COR-L47 (cell line): ENCODE measurements at regions not wholly inside any gene's neighbourhood (a gene's known extent, or its start where the extent isn't known, plus 50 kb on each side); places are given as distances from the start of the nearest gene placed in this dataset.
A peak's percentile ranks its signal among the peaks of the same experiment; 100 is the strongest.
"Not testable (repeated sequence)": the region's sequence is repeated elsewhere in the genome, so short reads cannot be mapped to it uniquely, and the experiment has no call there.

ENCODE experiments used
- DNase-seq: peaks from one replicate; lab custom pipeline; 2025; lab: John Stamatoyannopoulos, UW

- no peak for DNase-seq
These were observed 81.1 kb downstream of the STMND1 start for GRCh38 chr6:17182961-17183360.

DNA sequence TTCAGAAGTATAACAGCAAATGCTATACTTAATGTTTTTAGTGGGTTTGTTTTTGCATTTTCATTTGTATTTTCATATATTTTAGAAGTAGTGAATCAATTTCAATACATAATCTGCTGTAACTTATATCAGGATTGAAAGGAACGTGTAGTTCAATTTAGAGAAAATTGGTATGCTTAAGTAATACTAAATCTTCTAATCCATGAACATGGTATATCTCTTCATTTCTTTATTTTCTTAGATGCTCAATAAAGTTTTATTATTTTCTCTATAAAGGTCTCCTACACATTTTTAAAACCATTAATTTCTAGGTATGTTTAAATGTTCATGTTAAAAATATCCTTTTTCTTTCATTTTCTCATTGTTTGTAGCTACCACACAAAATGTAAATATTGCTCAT lies 85.1 kb downstream of the STMND1 start:
- no peak for DNase-seq

DNA sequence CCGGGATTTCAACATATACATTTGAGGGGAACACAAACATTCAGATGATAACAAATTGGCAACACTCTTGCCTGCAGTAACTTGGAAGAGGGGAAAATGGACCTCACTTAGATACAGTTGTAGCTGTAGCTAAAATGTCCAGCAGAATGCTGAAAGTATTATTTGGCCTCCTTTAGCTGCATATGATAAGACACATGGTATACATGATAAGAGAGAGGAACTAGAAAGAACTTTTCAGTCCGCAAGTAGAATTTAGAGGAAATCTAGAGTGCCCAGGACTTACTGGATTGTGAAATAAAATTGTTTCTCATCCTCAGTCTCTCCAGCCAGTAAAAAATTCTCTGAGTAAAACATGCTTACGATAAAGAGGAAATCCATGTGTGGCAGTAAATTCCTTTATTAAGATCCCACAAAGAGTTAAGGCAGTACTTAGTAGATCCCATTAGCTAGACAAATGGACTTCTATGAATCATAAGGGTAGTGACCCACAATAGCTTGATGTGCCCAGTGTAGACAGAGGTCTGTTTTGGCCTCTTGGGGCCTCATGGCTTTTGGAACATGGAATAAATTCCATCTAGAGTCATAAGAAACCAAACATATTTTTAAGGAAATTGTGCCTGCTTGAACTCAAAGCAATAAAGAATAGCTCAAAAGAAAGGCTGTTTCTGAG lies 87.9 kb upstream of the RBM24 start:
- DNase-seq = no peak

DNA sequence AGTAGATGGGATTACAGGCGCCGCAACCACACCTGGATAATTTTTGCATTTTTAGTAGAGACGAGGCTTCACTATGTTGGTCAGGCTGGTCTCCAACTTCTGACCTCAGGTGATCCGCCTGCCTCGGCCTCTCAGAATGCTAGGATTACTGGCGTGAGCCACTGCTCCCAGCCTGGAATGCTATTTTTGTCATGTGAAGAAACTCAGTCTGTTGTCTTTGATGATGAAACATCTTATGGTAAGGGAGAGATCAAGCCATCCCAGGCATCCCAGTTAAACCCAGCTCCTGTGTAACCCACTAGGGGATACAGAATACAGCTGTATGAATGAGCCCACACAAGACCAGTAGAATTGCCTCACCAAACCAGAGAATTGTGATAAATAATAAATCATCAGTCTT lies 83.6 kb upstream of the RBM24 start:
- DNase-seq = no peak

GRCh38 chr6:17200395-17200794 lies 80.8 kb upstream of the RBM24 start:
- DNase-seq = no peak

GRCh38 chr6:17202526-17202925 lies 78.6 kb upstream of the RBM24 start:
- DNase-seq = no peak

DNA sequence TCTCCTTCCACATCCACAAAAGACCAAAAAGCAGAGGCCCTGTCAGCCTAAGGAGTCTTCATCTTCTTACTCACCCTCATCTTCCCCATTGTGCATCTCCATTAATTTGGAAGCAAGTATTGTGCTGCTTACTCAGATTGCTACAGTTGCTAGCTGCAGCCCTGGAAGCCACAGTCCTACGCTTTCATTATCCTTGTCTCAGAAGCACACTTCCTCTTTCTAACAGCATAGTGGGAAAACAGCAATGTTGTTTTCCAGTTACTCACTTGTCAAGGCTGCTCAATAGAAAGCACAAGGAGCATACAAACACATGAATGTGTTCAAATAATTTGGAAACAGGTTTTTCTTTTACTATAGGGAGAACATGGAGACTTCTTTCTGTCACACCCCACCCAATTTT lies 76.6 kb upstream of the RBM24 start:
- no peak for DNase-seq

DNA sequence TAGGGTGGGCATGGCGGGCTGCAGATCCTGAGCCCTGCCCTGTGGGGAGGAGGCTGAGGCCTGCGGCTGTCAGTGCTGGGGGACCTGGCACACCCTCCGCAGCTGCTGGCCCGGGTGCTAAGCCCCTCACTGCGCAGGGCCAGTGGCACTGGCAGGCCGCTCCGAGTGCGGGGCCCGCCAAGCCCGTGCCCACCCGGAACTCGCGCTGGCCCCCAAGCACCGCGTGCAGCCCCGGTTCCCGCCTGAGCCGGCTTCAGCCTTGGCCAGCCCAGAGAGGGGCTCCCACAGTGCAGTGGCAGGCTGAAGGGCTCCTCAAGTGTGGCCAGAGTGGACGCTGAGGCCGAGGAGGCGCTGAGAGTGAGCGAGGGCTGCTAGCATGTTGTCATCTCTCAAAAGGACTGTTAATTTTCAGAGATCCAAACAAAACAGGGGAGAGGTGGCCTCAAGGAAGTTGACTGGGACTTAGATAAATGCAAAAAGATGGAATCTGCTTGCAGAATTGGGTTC lies 74.5 kb upstream of the RBM24 start:
- DNase-seq = no peak

DNA sequence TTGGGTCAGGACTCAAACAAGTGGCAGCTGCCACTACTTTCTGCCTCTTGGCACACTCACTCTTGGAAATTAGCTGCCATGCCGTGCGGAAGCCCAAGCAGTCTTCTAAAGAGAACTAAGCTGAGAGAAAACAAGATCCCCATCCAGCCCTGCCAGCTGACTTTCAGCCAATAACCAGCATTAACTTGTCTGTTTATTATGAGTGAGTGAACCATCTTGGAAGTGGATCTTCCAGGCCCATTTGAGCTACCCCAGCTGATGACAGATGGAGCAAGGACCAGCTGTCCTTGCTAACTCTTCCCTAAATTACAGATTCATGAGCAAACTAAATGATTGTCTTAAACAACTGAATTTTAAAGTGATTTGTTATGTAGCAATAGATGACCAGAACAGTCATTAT lies 73.9 kb upstream of the RBM24 start:
- DNase-seq = no peak

- no peak for DNase-seq
These were observed 70.5 kb upstream of the RBM24 start for GRCh38 chr6:17210683-17211082.

DNA sequence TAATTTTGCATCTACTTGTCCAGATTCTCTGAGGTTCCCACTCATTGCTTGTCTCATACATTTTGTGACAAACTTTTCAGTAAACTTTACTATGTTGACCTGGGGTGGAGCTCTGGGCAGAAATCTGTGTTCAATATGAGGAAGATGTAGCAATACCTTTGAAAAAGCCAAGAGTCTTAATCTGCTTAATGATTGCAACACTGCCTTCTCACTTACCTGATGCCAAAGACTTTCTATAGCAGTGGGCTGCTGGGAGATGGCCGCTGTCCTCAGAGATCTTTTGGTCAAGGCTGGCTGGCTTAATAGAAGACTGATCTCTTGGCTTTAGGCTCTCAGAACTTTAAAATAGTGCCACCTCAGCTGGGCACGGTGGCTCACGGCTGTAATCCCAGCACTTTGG lies 70.1 kb upstream of the RBM24 start:
- DNase-seq = no peak

DNA sequence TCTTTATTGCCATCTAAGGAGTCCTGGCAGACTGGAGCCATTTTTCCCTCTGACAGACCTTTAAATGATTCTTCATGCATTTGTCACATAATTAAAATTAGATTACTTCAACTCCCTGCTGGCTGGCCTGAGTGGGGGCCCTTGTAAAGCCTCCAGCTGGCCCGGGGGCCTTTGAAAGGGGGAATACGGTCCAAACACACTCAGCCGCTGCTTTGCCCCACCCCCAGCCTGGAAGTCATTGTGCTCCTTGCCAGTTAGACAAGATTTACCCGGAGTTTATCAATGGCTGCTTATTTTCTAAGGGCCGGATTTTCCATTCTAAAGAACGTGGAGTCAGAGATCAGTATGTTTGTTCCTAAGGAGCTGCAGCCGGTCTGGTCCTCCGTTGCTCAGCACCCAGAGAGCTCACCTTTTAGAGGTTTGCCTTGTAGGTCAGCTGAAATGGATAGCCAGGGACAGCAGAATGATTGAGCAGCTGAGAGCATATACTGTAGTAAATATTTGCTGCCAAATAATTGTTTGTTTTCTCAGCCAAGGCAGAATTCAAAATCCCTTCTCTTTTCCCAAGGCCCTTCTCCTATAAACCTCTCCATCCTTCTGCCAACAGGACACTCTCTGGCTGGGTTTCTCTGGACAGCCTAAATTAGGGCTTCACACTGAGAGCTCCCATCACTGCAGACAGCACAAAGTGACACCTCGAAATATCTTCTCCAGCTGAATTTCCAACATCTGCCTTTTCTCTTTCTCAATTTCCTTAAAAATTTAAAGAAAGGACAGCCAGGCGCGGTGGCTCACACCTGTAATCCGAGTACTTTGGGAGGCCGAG lies 68.4 kb upstream of the RBM24 start:
- peak; percentile 71 for DNase-seq

DNA sequence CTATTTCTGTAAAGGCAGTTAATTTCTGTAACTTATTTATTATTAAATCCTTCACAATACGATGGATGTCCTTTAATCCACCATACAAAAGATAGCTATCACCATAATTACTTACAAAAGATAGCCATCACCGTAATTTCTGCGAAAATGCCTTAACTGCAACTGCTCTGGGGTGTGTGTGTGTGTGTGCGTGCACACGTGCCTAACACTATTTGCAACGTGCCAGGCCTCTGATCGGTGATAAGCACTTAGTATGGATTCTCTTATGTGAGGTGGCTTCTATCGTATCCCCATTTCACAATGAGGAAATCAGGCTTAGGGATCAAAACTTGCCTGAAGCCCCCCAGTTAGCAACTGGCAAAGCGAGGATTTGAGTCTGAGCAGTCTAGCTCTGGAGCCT lies 67.1 kb upstream of the RBM24 start:
- no peak for DNase-seq

DNA sequence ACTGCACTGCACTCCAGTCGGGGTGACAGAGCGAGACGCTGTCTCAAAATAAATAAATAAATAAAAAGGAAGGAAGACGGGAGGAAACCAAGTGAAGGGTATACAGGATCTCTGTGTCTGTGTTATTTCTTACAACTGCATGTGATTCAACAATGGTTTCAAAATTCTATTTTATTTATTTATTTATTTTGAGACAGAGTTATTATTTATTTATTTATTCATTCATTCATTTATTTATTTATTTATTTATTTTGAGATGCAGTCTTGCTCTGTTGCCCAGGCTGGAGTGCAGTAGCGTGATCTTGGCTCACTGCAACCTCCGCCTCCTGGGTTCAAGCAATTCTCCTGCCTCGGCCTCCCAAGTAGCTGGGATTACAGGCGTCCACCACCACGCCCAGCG lies 64.2 kb upstream of the RBM24 start:
- DNase-seq = not testable (repeated sequence)

GRCh38 chr6:17218023-17218748 lies 63.0 kb upstream of the RBM24 start:
- DNase-seq = no peak

DNA sequence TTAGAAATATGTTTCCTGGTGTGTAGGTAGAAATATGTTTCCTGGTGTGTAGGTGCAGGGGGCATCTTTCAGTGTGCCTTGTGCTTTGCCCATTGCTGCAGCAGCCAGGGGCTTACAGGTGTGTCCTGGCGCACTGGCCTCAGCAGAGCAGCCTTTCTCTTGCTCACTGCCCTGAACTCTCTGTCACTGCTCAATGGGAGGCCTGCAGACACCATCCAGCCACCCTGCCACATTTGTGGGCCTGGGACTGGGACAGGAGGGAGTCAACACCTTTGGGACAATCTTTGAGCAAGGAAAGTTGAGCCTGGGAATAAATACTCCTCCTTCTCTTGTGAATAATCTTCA lies 62.4 kb upstream of the RBM24 start:
- DNase-seq = no peak

GRCh38 chr6:17219098-17219497 lies 62.1 kb upstream of the RBM24 start:
- DNase-seq = no peak

DNA sequence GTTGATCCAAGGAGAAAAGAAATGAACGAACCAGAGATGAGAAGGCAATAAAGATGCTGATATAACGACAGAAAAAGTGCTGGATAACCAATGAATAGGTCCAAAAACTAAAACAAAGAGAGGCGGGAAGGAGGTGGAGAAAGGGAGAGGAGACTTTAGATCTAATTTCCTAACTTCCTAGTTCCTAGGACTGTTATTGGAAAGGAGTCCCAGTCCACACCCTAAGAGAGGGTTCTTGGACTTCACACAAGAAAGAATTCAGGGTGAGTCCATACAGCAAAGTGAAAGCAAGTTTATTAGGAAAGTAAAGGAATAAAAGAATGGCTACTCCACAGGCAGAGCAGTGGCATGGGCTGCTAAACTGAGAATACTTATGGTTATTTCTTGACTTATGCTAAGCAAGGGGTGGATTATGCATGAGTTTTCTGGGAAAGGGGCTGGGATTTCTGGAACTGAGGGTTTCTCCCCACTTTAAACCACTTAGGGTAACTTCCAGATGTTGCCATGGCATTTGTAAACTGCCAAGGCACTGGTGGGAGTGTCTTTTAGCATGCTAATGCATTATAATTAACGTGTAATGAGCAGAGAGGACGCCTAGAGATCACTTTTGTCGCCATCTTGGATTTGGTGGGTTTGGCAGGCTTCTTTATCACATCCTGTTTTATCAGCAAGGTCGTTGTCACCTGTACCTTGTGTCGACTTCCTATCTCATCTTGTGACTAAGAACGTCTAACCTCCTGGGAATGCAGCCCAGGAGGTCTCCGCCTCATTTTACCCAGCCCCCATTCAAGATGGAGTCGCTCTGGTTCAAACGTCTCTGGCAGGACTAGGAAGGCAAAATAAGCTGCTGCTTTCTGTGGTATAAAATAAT lies 60.9 kb upstream of the RBM24 start:
- DNase-seq = no peak

DNA sequence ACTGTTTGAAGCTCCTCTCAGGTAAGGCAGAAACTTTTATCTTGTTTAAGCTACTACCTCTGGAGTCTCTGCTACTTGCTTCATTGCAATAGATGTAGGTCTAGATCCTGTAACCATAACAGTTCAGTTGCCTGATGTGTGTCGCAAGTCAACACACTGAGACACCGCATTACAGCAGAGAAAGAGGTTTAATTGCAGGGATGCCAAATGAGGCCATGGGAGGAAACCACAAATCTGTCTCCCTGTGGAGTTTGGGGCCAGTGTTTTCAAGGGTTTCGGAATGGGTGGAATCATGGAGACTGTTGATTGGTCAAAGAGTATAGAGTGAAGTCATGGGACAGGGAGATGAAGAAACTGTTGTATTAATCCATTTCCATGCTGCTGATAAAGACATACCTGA lies 57.1 kb upstream of the RBM24 start:
- no peak for DNase-seq

GRCh38 chr6:17224501-17224900 lies 56.7 kb upstream of the RBM24 start:
- DNase-seq = not testable (repeated sequence)

GRCh38 chr6:17225767-17226630 lies 55.2 kb upstream of the RBM24 start:
- no peak for DNase-seq
